Spleen (tissue), 11 donors: ENCODE measurements at regions not wholly inside any gene's neighbourhood (a gene's known extent, or its start where the extent isn't known, plus 50 kb on each side); places are given as distances from the start of the nearest gene placed in this dataset.

ENCODE experiments used
- DNase-seq: peaks from one replicate; pipeline ENCODE4 v3.0.0-alpha.2; 2020
- H3K27ac ChIP-seq, 8 donors: fragments of 200-600 bp; sonication (generic) in 7 of 8; 1 replicate in 4 of 8; 2 replicates in 4 of 8; pipeline versions ENCODE4 v1.5.0 to v1.8.0; 2016 to 2021; ENCODE audit warnings: inconsistent platforms in 4 of 8, mild to moderate bottlenecking in 4 of 8, moderate library complexity in 1 of 8
- H3K27me3 ChIP-seq, 7 donors: fragments of 200-600 bp; sonication (generic) in 6 of 7; replicated peaks in 1 of 7; 1 replicate in 4 of 7; 2 replicates in 3 of 7; pipeline versions ENCODE4 v1.5.0 to v1.8.0; 2016 to 2021; ENCODE audit warnings: inconsistent platforms in 3 of 7, mild to moderate bottlenecking in 1 of 7
- H3K36me3 ChIP-seq, 6 donors: fragments of 200-600 bp; sonication (generic) in 5 of 6; 1 replicate in 4 of 6; 2 replicates in 2 of 6; pipeline versions ENCODE4 v1.5.0 to v1.8.0; 2016 to 2021; ENCODE audit warnings: inconsistent platforms in 2 of 6
- H3K4me1 ChIP-seq, 6 donors: fragments of 200-600 bp; sonication (generic) in 5 of 6; 1 replicate in 3 of 6; 2 replicates in 3 of 6; pipeline versions ENCODE4 v1.5.0 to v1.8.0; 2016 to 2021; ENCODE audit warnings: inconsistent platforms in 3 of 6
- H3K4me3 ChIP-seq, 8 donors: fragments of 200-600 bp; sonication (generic) in 7 of 8; 1 replicate in 4 of 8; 2 replicates in 4 of 8; pipeline versions ENCODE4 v1.5.0 to v1.8.0; 2016 to 2021; ENCODE audit warnings: inconsistent platforms in 4 of 8, mild to moderate bottlenecking in 4 of 8, moderate library complexity in 2 of 8
- H3K9me3 ChIP-seq, 8 donors: fragments of 200-600 bp; sonication (generic) in 7 of 8; 1 replicate in 4 of 8; 2 replicates in 4 of 8; pipeline versions ENCODE4 v1.5.0 to v1.8.0; 2016 to 2021; ENCODE audit warnings: inconsistent platforms in 4 of 8
- POLR2A ChIP-seq, 3 donors: fragments of 450-650 bp; IDR thresholded peaks; one replicate each; pipeline ENCODE4 v1.5.1; 2017; ENCODE audit warnings: antibody characterized with exemption in 3 of 3, mild to moderate bottlenecking in 1 of 3
- POLR2AphosphoS5 ChIP-seq, 3 donors: sonication (generic); formaldehyde crosslinking; IDR thresholded peaks; one replicate each; pipeline ENCODE4 v1.5.1; 2017; ENCODE audit warnings: antibody characterized with exemption in 3 of 3
- WGBS, 5 donors: extraction: QIAGEN DNeasy Blood & Tissue Kit in 3 of 5; methylation state at CpG; one replicate each; pipeline versions ENCODE4 v1.1.5 to v1.1.7; 2013 to 2018; 5-methylcytosine and 5-hydroxymethylcytosine counted together
- intact Hi-C: fragments of 100-400 bp; cut with DNase I; formaldehyde crosslinking; loops from one replicate; pipeline ENCODE4 v1.15.0; 2023; ENCODE audit warnings: low total_unique reads
- TF ChIP-seq, protein P1 (sequence below), 11 experiments: fragments of 200-600 bp in 7 of 11; fragments of 450-650 bp in 4 of 11; sonication (generic) in 4 of 11; IDR thresholded peaks in 8 of 11; conservative IDR thresholded peaks in 3 of 11; 1 replicate in 7 of 11; 2 replicates in 4 of 11; pipeline versions ENCODE4 v1.4.0 to v1.8.0; 2016 to 2021; ENCODE audit warnings: antibody characterized with exemption in 11 of 11, inconsistent platforms in 4 of 11, mild to moderate bottlenecking in 1 of 11
- donor health status: healthy with polysubstance abuse.
- donor health status: DM: no; HTN: no; CAD: no; lungs with moderate emphysema.
- donor health status: DM: no; HTN: no; CAD: no.
- donor health status: Bipolar disorder and iron deficiency.
- donor health status: healthy.
- donor health status: DM: no; HTN: no; CAD: no.
- donor health status: DM: yes; HTN: yes; CAD: no.

DNA sequence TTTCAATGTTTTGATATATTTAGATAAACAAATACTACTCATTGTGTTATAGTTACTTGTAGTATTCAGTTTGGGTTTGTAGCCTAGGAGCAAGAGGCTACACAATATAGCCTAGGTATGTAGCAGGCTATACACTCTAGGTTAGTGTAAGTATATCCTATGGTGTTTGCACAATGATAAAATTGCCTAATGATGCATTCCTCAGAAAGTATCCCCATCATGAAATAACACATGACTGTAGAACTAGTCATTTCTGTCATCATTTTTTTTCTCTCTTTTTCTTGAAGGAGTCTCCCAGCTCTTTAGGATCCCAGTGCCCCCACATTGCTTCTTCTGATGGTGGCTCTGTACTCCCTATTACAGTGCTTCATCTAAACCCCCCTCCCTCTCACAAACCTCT lies 157.7 kb upstream of the CADPS start:
- no peaks in the 10 kb centered on the region for H3K36me3 ChIP-seq
- no peaks in the 10 kb centered on the region for H3K27me3 ChIP-seq
- TF ChIP-seq, protein P1, sequence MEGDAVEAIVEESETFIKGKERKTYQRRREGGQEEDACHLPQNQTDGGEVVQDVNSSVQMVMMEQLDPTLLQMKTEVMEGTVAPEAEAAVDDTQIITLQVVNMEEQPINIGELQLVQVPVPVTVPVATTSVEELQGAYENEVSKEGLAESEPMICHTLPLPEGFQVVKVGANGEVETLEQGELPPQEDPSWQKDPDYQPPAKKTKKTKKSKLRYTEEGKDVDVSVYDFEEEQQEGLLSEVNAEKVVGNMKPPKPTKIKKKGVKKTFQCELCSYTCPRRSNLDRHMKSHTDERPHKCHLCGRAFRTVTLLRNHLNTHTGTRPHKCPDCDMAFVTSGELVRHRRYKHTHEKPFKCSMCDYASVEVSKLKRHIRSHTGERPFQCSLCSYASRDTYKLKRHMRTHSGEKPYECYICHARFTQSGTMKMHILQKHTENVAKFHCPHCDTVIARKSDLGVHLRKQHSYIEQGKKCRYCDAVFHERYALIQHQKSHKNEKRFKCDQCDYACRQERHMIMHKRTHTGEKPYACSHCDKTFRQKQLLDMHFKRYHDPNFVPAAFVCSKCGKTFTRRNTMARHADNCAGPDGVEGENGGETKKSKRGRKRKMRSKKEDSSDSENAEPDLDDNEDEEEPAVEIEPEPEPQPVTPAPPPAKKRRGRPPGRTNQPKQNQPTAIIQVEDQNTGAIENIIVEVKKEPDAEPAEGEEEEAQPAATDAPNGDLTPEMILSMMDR (IDR thresholded peaks at IDR 0.05 in 8 of 11, conservative IDR thresholded peaks at IDR 0.05 in 3 of 11), result no peak
- TF ChIP-seq POLR2A (IDR thresholded peaks at IDR 0.05), result no peak
- intact Hi-C loops, result no loop called here
- no peak for DNase-seq
- H3K4me3 ChIP-seq, result no peak overlapping the region
- H3K4me1 ChIP-seq, result no peaks in the 10 kb centered on the region
- H3K27ac ChIP-seq, result no peak overlapping the region
- H3K9me3 ChIP-seq, result no peaks in the 10 kb centered on the region

GRCh38 chr3:63034101-63034500 lies 158.9 kb upstream of the CADPS start:
- Histone ChIP-seq H3K36me3 (no peaks in the 10 kb centered on the region), H3K4me3 (no peak overlapping the region), H3K9me3 (no peaks in the 10 kb centered on the region), H3K4me1 (no peaks in the 10 kb centered on the region), H3K27me3 (no peaks in the 10 kb centered on the region), H3K27ac (no peak overlapping the region)
- DNase-seq, result no peak
- intact Hi-C loops, result no loop called here
- TF ChIP-seq, protein P1 (IDR thresholded peaks at IDR 0.05 in 8 of 11, conservative IDR thresholded peaks at IDR 0.05 in 3 of 11), result no peak
- no peak for TF ChIP-seq POLR2A (IDR thresholded peaks at IDR 0.05)
- TF ChIP-seq POLR2AphosphoS5 (IDR thresholded peaks at IDR 0.05), result no peak
- WGBS, 5 donors, result 72 to 95% (median 89%) methylated on average over 1 of the region's 1 CpG

DNA sequence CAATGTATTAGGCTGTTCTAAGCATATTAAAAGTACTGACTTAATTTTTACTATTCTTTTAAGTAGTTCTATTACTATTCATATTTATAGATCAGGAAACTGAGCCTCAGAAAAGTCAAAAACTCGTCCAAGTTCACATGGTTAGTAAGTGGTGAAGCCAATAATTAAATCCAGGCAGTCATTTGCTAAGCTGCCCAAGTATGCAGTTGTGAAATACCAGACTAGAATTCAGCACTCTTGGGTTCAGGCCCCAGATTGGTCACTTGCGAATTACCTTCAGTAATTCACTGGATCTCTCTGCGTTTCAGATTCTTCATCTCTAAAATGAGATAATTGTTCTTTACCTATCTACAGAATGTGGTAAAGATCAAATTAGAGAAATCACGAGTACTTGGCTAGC lies 161.9 kb upstream of the CADPS start:
- Histone ChIP-seq H3K27me3 (no peaks in the 10 kb centered on the region), H3K4me1 (no peaks in the 10 kb centered on the region), H3K4me3 (no peak overlapping the region), H3K36me3 (no peaks in the 10 kb centered on the region), H3K27ac (no peak overlapping the region), H3K9me3 (no peaks in the 10 kb centered on the region)
- WGBS, 5 donors, result 71 to 83% (median 75%) methylated on average over 4 of the region's 4 CpGs
- DNase-seq, result no peak
- intact Hi-C loops, result no loop called here
- TF ChIP-seq POLR2AphosphoS5 (IDR thresholded peaks at IDR 0.05), result no peak
- TF ChIP-seq POLR2A (IDR thresholded peaks at IDR 0.05), result no peak
- TF ChIP-seq, protein P1 (IDR thresholded peaks at IDR 0.05 in 8 of 11, conservative IDR thresholded peaks at IDR 0.05 in 3 of 11), result no peak

DNA sequence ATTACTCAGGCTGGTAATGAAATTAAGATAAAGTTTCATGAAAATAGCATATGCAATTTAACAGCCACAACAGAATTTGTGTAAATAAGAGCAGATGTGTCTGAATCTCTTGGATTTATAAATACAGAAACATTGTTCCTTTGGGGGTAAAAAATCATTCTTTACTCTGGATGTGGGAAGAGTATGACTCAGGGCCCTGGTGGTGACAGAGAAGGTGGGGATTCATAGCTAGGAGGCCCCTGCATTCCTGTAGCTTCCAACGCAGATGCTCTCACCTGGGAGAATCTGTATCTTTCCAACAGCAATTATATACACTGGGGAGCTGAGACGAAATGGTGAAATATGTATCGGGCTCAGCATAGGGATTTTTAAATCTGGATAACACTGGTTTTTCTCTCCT lies 167.6 kb upstream of the CADPS start:
- intact Hi-C loops, result no loop called here
- Histone ChIP-seq H3K27ac (no peak overlapping the region), H3K36me3 (no peaks in the 10 kb centered on the region), H3K4me3 (no peak overlapping the region), H3K4me1 (no peaks in the 10 kb centered on the region), H3K27me3 (no peaks in the 10 kb centered on the region), H3K9me3 (peaks cover 0 to 7% (median 0%) of the 10 kb centered on the region in 8 donors)
- 86 to 96% (median 93%) methylated on average over 3 of the region's 3 CpGs for WGBS, 5 donors
- no peak for DNase-seq
- TF ChIP-seq, protein P1 (IDR thresholded peaks at IDR 0.05 in 8 of 11, conservative IDR thresholded peaks at IDR 0.05 in 3 of 11), result no peak
- TF ChIP-seq POLR2A (IDR thresholded peaks at IDR 0.05) (no peak), POLR2AphosphoS5 (IDR thresholded peaks at IDR 0.05) (no peak)
